GM10266 (cell line): ENCODE measurements at regions not wholly inside any gene's neighbourhood (a gene's known extent, or its start where the extent isn't known, plus 50 kb on each side); places are given as distances from the start of the nearest gene placed in this dataset.

Experiments
- DNase-seq: peaks from one replicate; pipeline ENCODE4 v3.0.0; 2012; ENCODE audit errors: extremely low spot score
- TF ChIP-seq, protein P1 (sequence below): IDR thresholded peaks from 2 replicates; pipeline ENCODE4 v1.5.1; 2012; ENCODE audit warnings: mild to moderate bottlenecking, low read depth; ENCODE audit not compliant: control insufficient read depth, insufficient read depth; ENCODE audit errors: missing control alignments

DNA sequence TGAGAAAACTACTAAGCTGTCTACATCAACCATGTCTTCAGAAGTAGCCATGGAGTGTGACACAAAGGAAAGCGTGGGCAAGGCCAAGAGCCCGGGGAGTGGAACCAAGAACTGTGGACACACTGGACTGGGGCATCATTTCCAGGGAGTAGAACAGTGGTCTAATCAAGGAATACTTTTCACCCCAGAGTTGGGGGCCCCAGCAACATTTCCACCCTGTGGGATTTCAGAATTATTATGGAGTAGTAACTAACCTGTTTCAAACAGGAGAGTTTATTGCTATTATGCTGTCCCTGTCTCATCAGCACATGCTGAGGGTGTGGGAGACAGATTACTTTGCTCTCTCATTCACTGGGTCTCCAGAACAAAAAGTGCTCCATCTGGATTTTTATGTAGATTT lies 58.0 kb upstream of the FSTL4 start:
- no peak for DNase-seq
- TF ChIP-seq, protein P1, sequence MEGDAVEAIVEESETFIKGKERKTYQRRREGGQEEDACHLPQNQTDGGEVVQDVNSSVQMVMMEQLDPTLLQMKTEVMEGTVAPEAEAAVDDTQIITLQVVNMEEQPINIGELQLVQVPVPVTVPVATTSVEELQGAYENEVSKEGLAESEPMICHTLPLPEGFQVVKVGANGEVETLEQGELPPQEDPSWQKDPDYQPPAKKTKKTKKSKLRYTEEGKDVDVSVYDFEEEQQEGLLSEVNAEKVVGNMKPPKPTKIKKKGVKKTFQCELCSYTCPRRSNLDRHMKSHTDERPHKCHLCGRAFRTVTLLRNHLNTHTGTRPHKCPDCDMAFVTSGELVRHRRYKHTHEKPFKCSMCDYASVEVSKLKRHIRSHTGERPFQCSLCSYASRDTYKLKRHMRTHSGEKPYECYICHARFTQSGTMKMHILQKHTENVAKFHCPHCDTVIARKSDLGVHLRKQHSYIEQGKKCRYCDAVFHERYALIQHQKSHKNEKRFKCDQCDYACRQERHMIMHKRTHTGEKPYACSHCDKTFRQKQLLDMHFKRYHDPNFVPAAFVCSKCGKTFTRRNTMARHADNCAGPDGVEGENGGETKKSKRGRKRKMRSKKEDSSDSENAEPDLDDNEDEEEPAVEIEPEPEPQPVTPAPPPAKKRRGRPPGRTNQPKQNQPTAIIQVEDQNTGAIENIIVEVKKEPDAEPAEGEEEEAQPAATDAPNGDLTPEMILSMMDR = no peak

DNA sequence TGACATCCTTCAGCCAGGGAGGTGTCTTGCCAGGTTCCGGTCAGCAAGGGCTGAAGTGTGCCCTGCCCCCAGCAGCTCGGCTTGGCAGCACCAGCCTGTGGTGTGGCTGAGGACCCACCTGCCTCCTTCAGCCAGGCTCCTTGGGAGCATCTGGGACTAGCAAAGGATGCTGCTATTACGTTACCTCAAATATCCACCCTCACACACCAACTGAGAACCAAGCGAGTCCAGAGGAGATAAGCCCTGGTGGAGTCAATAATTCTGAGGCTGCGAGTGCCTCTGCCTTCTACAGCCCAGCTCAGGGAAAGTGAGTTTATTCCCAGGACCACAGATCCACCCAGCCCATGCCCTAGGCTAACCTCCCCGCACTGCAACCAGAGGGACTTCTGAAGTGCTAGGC lies 57.1 kb upstream of the FSTL4 start:
- TF ChIP-seq, protein P1 = no peak
- no peak for DNase-seq

DNA sequence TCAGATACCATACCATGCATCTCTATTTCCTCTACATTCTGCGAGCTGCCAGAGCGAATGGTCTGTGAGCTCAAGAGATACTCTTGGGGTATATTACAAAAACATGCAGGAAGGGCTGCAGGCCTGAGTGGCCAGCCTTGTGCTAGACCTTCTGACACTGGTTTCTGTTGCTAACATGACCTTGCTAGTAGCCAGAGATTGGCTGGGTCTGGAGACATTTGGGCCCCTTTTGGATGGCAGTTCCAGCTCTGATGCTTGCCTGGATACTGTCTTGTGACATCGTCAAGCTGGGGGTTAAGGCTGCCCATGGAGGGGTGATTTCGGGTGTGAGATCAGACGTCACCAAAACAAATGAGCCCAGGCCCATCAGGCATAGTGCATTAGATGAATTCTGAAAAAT lies 56.1 kb upstream of the FSTL4 start:
- DNase-seq = no peak
- TF ChIP-seq, protein P1 = no peak

DNA sequence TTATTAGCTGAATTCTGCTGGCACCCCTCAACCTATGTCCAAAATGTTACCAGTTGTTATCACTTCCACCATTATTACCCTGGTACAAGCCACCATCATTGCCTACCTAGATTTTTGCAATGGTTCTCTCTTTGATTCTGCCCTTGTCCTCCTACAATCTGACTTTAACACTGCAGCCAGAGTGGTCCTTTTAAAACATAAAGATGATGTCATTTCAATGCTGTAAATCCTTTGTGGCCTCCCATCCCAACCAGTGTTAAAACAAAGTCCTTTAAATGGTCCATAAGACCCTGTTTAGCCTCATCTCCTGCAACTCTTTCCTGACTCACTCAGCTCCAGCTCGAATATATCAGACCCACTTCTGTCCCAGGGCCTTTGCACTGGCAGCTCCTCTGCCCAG lies 54.9 kb upstream of the FSTL4 start:
- TF ChIP-seq, protein P1 = no peak
- no peak for DNase-seq

DNA sequence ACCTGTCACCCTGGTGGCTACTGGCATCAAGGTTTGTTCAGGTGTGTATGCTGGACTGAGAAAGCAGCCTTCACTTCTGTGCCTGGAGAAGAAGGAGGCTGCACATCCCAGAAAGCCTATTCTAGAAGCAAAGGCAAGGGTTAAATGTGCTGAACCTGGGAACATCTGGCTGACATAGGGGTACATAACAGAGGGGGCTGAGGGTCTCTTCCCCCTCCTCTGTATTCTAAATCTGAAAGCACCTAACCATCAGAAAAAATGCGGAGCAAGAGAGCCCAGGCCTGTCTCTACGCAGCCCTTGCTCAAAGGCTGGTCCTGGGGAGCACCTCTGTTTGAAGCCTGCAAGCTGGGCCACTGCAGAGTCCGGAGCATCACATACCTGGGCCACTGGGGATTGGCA lies 53.2 kb upstream of the FSTL4 start:
- TF ChIP-seq, protein P1 = no peak
- DNase-seq = no peak

DNA sequence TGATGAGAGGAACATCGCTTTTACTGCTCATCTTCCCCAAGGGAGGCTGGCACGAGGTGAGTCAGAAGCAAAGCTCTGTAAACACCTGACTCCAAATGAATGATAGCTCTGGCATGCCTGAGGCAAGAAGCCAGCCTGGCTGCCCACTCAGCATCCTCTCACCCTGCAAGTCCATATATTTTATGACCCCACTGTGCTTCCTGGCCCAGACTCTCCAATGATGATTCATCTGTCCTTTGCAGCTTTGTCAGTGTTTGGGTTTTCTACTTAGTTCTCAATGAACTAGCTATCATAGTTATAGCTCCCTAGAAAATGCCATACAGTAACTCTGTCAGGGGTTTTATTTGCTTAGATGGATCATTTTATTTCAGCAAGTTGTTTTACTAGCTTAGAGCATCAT lies 52.1 kb upstream of the FSTL4 start:
- TF ChIP-seq, protein P1 = no peak
- DNase-seq = no peak

DNA sequence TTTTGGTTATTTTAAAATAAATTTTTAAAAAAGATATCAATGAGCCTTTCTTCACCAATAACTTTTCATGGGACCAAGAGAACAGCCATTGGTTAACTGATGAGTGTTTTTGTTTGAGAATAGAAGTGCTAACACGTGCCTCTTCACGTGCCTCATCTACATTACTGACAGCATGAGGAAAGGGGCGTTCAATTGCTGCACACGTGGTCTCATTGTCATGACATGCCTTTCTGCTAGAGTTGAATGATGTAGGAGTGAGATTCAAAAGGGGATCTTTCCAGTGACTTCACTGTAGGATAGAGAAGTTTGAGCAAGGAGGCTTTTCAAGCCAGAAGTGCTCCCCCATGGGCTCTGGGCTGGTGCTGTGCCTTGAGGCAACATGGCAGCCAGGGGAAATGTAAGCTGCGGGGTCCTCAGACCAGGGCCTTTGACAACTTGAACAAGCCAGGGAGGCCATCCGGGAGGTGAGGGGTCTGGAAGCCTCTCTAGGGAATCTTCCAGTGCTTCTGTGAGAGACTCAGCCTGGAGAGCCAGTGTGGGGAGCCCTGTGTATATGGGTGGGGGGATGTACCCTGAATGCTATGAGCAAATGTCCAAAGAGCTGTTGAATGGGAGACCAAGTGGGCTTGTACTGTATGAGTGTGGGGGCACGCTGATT lies 51.2 kb upstream of the FSTL4 start:
- DNase-seq = no peak
- TF ChIP-seq, protein P1 = no peak
